ENCODE measurements at regions not wholly inside any gene's neighbourhood (a gene's known extent, or its start where the extent isn't known, plus 50 kb on each side); places are given as distances from the start of the nearest gene placed in this dataset.
"Not testable (repeated sequence)": the region's sequence is repeated elsewhere in the genome, so short reads cannot be mapped to it uniquely, and the experiment has no call there.

DNA sequence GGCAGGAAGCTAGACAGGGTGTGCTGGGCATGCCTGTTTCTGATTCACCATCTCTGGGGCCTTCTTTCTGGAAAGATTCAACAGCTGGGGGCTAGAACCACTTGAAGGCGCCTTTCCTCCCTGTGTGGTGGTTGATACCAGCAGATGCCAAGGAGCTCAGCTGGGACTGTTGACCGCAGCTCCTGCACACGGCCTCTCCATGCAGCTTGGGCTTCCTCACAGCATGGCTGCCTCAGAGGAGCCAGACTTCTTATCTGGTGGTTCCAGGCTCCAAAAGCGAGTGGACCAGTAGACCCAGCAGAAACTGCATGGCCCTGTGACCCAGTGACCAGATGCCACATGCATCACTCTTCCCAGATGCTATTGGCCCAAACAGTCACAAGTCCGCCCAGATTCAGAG lies 74.7 kb upstream of the COL5A1 start:
- intact Hi-C loops (cut with DNase I): loop anchor here in 1 of 2 donors (5.0 kb wide), 1 partner anchor 350 kb away; the partner anchor contains the start of gene FCN1
- DNase-seq (ENCODE audit: low spot score): peak; percentile 51

DNA sequence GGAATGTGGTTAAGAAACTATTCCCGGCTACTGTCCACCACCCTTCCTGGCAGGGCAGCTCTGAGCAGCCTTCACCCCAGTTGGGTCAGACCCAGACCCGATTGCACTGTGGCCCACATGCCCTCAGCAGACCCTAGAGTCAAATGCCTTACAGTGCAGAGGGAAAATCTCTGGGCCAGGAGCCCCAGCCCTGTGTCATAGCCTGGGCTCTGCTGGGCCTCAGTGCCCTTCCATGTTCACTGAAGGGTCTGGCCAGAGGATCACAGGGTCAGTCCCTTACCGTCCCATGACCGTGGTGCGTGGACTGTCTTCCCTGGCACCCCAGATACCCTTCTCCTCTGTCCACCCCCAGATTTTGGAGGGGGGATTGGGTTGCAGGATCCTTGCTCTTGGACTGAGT lies 73.5 kb upstream of the COL5A1 start:
- peak; percentile 66 for DNase-seq (ENCODE audit: low spot score)
- intact Hi-C loops (cut with DNase I): loop anchor here in 1 of 2 donors (5.0 kb wide), 1 partner anchor 349 kb away; the partner anchor contains the start of gene FCN1

DNA sequence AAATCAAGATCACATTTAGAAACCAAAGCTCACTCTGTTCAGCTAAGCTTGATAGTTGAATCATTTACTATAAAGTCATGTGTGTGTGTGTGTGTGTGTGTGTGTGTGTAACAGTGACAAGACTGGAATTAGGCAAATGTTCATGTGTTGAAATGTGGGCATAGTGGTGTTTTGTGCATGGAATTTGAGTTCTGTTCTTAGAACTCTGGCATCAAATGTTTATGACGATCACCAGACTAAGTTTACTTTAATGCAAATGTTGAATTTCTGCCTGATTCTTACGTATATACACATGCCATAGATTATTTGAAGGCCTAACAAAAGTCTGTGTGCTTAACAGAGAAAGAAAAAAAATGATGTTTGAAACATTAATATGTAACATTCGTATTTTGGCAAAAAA lies 72.8 kb upstream of the COL5A1 start:
- no peak for DNase-seq (ENCODE audit: low spot score)
- intact Hi-C loops (cut with DNase I): loop anchor here in 1 of 2 donors (5.0 kb wide), 1 partner anchor 348 kb away; the partner anchor contains the start of gene FCN1

DNA sequence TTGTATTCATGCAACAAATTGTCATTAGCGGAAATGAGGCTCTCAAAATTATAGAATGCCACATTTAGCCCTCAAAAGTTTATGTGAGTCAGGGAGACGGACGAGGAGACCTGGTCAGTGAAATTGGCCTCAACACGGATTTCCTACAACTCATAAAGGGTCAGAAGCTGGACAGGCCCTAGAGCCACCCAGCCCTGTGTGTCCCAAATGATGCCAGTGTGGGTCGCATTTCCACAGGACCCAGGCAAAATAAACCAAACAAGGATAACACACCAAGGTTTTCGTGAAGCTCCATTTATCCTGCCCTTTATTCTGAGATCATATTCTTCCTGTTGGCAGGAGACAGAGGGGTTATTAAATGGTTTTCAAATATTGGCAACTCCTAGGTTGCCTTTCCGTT lies 72.0 kb upstream of the COL5A1 start:
- intact Hi-C loops (cut with DNase I): loop anchor here in 1 of 2 donors (5.0 kb wide), 1 partner anchor 348 kb away; the partner anchor contains the start of gene FCN1
- DNase-seq (ENCODE audit: low spot score): peak; percentile 29

DNA sequence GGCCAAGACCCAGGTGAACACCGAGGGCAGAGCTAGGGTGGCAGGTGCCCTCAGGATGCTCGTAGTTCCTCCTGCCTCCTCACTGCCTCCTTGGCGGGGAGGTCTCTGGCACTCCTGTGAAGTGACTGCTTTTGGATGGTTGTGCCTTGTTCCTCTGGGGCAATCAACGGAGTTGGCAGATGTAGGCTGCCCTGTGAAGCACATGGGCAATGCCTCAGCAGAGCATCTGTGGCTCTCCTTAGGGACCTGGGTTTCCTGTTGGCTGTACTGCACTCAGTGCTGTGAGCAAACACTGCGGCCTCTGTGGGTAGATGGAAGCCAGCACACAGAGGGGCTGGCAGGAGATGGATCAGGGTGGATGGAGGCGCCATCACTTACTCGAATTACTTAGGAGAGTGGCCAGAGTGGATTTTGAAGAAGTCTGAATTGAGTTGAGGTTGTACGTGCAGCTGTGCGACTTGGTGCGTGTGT lies 71.4 kb upstream of the COL5A1 start:
- intact Hi-C loops (cut with DNase I): no loop called here
- DNase-seq (ENCODE audit: low spot score): peak; percentile 78

DNA sequence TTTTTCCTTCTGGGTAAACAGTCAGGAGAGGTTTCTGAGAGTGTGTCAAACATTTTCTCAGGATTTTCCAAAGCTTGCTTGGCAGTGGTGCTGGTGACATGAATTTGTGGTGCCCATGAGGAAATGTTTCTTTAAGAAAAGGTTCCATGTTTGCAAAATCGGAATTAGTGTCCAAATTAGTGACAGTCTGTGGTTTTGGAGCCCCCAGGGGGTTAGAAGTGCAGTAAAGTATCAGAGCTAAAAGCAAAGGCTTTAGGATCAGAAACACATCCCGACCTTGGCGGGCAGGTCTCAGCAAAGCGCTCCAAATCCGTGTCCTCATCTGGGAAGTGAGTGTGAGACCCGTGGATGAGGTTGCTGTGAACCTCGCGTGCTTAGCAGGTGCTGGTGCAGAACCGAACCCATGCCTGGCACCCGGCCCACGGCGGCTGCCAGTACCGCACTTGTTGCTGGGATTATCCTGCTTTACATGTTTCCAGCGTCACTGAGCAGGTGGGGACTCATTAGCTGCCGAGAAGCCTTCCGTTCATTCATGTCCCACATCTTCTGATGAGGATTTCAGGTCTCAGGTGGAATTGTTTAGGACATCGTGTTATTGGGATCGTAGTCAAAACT lies 70.8 kb upstream of the COL5A1 start:
- intact Hi-C loops (cut with DNase I): no loop called here
- DNase-seq (ENCODE audit: low spot score): peak; percentile 70

DNA sequence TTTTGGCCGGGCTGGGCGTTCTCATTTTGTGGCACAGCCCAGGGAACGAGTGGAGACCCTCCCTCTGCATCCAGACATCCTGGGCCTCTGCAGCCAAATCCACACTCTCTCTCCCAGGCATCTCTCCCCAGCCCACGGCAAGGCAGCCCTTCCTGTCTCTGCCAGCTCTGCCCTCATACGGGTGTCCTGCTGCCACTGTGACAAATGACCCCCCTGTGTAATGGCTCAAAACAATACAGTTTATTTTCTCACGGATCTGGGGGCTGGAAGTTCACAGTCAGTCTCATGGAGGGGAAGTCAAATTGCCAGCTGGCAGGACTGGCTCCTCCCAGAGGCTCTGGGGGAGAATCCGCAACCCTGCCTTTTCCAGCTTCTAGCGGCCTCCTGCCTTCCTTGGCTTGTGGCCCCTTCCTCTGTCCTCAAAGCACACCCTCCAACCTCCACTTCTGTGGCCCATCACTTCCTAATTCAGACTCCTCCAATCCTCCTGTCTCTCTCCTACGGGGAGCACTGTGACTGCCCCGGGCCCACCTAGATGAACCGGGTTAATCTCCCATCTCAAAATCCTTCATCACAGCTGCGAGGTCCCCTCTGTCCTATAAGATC lies 70.2 kb upstream of the COL5A1 start:
- intact Hi-C loops (cut with DNase I): no loop called here

DNA sequence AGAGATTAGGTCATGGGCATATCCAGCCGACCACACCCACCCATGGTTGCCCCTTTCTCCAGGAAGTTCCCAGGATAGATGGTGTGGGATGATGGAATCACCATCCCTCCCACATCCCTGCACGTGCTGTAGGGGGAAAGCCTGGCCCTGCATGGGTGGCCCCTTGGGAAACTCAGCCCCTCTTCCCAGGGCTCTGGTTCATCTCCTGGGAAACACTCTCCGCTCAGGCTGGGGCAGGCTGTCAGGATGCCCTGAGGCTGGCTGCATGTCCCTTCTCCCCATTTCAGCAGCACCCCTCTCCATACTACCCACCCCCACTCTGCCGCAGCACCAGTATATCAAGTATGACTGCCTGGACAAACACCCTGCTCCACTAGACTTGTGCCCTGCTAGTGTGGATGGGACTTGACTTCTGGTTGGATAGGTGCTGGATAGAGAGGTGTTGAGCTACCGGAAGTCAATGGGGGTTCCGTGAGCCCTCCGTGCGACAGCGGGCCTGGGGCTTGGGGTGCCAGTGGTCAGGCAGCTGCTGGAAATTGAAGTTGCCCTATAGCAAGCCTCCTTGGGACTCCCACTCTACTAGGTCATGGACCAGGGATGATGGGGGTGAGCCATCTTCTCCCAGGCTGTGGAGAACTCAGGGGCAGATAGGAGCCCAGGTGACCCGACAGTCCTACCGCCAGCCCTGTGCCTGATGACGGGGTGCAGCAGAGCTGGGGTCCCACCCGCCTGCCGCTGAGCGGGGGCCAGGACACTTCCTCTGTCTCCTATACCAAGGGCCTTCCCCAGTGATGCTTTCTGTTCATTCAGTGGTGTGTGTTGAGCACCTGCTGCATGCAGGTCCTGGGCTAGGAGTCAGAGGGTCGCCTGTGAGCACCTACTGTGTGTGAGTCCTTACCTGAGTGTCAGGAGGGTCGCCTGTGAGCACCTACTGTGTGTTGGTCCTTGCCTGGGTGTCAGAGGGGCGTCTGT lies 69.4 kb upstream of the COL5A1 start:
- DNase-seq (ENCODE audit: low spot score): peak; percentile 70
- intact Hi-C loops (cut with DNase I): no loop called here

More for the DNA sequence above, 70.2 kb upstream of the COL5A1 start:
- DNase-seq (ENCODE audit: low spot score): peak; percentile 54

DNA sequence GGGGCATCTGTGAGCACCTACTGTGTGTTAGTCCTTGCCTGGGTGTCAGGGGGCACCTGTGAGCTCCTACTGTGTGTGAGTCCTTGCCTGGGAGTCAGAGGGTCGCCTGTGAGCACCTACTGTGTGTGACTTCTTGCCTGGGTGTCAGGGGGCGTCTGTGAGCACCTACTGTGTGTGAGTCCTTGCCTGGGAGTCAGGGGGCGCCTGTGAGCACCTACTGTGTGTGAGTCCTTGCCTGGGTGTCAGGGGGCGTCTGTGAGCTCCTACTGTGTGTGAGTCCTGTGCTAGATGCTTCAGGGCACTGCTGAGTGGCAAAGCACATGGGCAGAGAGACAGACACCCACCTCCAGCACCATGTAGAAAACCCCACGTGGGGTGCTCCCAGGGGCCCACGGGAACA lies 66.9 kb upstream of the COL5A1 start:
- DNase-seq (ENCODE audit: low spot score): peak; percentile 45
- intact Hi-C loops (cut with DNase I): not testable (repeated sequence)

DNA sequence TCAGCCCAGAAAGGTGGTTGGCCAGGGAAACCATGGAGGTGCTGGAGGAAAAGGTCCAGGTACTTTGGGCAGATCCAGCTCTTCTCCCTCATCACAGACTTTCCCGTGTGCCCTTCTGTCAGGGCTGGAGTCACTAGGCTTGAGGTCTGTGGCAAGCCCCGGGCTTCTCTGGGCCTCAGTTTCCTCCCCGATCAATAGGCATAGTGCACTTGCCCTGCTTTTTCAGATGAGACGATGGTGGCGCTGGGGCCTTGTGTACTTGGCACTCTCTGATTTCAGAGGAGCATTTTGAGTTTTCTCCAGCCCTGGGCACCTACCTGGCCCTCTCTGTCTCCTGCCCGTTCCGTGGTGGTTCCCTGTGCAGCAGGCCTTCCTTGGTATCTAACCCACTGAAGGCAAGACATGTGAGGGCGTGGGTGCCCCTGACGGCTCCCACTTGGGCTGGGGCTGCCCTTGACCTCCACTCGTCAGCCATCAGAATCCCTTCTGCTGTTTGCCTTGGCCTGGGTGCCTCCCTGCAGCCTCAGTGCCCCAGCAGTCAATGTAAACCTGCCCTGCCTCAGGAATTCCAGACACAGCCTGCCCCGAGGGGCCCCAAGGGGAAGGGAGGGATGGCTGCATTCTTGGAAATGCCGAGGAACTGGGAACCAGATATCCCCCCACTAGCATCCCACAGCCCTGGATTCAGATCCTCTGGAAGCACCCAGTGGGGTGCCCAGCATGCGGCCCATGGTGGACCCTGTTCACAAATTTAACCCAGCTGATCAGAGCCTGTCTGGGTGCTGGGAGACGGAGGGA lies 66.3 kb upstream of the COL5A1 start:
- DNase-seq (ENCODE audit: low spot score): peak; percentile 58
- intact Hi-C loops (cut with DNase I): no loop called here

DNA sequence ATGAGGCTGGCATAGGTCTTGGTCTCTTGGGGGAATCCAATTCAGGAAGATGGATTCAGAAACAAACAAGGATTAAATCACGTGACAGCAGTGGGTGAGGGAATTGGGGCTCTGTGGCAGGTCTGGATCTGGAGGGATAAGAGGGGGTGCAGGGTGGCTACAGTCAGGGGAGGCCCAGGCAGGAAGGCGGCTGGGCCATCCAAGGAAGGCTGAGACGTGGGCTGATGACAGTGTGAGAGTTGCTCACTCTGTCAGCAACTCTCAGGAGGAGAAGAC lies 65.8 kb upstream of the COL5A1 start:
- no peak for DNase-seq (ENCODE audit: low spot score)
- intact Hi-C loops (cut with DNase I): no loop called here

DNA sequence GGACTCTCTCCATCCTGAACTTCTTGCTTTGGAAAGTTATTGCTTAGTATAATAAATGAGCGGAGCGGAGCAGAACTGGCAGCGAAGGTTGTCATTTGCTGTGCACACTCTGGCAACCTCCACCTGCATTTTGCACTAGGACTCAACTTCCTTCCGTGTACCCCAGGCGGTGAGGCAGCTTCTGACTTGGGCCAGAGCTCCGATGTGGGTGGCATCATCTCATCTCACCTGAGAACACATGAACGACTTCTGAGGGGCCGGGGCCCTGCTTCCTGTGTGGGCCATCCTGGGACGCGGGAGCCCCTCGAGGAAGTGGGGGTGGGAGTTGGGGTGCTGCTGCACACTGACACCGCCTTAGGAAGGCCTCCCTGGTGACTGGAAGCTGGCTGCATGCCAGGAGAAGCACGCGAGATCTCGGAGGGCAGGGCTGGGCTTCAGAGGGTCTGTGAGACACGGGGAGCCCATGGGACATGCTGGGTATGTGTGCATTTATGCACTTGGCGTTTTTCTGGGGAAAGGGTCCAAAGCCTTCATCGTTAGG lies 56.5 kb upstream of the COL5A1 start:
- no peak for DNase-seq (ENCODE audit: low spot score)

DNA sequence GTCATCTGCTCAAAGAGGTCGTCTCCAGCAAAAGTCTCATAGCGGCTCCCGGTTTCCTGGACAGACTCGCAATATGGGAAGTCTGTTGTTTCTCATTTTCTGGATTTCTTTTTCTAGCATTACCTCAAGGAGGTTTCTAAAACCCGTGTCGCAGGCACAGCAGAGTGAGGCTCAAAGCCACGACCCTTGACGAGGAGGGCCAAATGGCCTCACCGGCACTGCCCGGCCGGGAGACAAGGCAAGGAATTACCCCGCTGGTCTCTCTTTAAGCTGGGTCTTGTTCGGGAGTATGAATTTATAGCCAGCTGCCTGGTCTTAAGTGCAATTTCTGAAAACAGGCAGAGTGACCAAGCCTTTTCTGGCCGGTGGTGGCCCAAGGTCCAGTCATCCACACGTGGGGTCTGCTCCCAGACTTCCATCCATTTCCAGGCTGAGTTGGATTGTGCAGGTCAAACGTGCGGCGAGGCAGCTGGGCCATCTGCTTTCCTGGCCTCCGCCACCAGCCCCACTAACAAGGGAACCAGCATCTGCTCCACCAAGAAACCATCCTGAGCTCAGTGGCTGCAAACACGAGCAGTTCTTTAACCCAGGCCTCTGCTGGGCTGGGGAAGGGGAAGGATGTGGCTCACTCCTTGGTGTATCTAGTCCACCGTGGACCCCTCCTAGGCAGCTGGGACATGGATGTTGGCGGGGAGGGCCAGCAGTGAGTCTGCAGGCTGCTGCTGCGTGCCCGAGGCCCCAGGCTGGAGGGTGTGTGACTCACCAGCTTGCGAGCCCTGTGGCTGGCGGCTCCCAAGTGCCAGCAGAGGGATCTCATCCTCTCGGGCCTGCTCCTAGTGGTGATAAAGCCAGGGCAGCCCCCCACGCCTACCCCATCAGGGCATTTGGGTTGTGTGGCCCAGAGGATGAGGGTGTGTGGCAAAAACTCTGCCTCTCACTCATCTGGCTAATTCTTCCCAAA lies 55.6 kb upstream of the COL5A1 start:
- no peak for DNase-seq (ENCODE audit: low spot score)
- intact Hi-C loops (cut with DNase I): no loop called here

More for the DNA sequence above, 56.5 kb upstream of the COL5A1 start:
- intact Hi-C loops (cut with DNase I): no loop called here

DNA sequence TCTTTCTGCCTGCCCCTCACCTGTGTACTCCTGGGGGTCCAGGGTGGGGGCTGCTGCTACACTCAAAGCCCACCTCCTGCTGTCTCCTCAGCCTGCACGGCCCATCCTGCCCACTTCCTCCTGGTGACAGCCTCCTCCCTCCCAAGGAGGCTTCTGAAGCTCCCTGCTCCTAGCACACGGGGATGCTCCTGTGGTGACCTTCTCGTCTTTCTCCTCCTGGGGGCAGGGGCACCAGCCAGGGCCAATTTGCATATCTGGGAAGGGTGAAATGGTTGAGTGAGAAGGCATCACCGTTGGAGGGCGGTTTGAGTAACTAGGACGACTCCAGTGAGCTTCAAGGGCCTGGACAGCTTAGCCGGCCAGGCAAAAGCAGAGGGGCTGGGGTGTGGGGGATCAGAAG lies 51.9 kb upstream of the COL5A1 start:
- intact Hi-C loops (cut with DNase I): no loop called here
- DNase-seq (ENCODE audit: low spot score): no peak

DNA sequence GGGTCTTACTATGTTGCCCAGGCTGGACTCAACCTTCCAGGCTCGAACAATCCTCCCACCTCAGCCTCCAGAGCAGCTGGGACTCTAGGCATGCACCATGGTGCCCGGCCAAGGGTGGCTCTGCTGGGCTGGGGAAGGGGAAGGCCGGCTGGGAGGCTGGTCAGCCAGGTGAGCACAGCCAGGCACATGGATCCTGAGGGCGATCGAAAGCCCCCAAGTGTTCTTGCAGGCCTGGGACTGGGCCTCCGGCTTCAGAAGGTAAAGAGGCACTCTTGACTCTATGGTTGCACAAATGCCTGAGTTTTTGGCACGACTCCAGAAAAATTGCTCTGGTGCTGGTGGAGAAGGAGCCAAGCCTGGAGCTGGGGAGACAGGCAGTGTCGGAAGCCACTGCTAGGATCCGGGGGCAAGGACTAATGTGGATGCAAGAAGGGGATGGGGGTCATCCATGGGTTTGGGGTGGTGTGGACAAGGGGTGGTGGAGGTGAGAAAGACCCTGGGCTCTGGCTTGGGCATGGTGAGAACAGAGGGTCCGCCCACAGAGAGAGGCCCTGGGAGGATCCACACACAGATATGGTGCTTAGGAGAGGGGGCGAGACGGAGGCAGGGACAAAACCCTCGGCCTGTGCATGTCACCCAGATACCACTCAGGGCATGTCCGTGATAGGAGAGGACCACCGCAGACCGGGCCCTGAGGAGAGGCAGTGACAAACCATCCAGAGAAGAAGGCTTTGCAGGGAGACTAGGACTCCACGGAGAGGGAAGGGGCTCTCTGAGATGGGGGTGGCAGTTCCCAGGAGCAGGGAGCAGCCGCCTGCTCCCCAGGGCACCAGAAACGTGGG lies 51.1 kb upstream of the COL5A1 start:
- intact Hi-C loops (cut with DNase I): no loop called here
- no peak for DNase-seq (ENCODE audit: low spot score)

DNA sequence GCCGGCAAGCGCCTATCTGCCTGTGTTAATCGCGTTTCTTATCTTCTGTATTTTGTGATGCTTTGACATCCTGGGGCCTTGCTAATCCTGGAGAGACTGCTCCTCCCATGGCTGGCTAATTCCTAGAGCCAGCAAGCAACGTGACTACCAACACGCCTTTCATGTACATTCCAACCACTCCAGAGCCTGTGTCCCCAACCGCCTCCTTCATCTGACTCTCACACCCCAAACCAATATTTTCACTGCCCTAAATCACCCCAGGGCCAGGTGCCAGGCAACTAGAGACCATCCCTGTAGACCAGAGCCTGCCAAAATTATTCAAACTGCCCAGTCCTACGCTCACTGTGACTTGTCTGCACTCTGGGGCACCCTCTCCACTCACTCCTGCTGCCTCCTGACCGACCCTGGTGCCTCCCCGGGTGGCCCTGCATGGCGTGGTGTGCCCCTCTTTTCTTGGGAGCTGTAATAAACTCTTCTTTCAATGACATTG lies 50.5 kb upstream of the COL5A1 start:
- intact Hi-C loops (cut with DNase I): no loop called here
- DNase-seq (ENCODE audit: low spot score): no peak

DNA sequence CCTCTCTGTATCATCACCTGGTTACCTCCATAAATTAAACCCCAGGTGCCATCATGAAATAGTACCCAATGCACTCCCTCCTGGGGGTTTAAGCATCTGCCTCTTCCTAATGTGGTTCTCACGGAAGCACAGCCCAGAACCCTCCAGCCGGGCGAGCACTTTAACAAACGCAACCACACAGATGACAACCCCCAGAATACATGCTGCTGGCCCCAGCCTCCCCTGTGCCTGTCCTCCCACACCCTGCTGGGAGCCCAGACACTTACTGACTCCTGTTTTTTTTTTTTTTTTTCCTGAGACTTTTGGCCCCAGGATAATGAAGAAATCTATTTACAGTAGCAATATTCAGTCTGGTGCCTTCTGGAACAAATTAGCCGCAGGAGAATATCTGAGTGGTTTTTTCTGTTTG lies 50.0 kb upstream of the COL5A1 start:
- intact Hi-C loops (cut with DNase I): no loop called here
- no peak for DNase-seq (ENCODE audit: low spot score)

Data from posterior vena cava (tissue), 2 donors.